ENCODE measurements at regions not wholly inside any gene's neighbourhood (a gene's known extent, or its start where the extent isn't known, plus 50 kb on each side); places are given as distances from the start of the nearest gene placed in this dataset.

DNA sequence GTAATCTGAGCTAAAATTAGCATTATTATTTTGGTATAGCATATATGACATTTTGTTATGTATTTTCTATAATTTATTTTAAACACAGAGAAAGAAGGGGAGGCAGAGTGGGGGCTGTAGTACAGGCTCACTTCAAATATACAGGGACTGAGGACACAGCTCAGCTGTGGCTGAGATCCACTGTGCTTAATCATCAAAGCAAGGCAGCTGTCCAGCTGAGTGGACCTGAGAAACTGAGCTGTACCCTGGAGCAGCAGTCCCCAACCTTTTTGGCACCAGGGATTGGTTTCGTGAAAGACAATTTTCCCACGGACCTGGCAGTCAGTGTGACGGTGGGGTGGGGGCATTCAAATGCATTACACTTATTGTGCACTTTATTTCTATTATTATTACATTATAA, 687.2 kb downstream of the RNF144A start:
- no peak for DNase-seq
- Mint-ChIP-seq H3K36me3 (ENCODE audit: low read depth) (no peaks in the 10 kb centered on the region), H3K4me3 (no peak overlapping the region), H3K4me1 (ENCODE audit: low read depth) (peaks cover 12% of the 10 kb centered on the region), H3K27me3 (no peaks in the 10 kb centered on the region), H3K9me3 (no peaks in the 10 kb centered on the region), H3K27ac (no peak overlapping the region)
- CTCF ChIA-PET = interaction anchor here (3.0 kb wide), 1 partner anchor 9 kb away, joined by 9 read pairs; no protein-coding TSS in a partner anchor
- intact Hi-C loops (cut with micrococcal nuclease) = no loop called here
- TF ChIP-seq CTCF (IDR thresholded peaks at IDR 0.05) = no peak
- ATAC-seq = no peak
- POLR2A ChIA-PET = interaction anchor here (1.4 kb wide), 1 partner anchor 9 kb away, joined by 3 read pairs; no protein-coding TSS in a partner anchor

- H3K36me3 Mint-ChIP-seq (ENCODE audit: low read depth) = no peaks in the 10 kb centered on the region
- intact Hi-C loops (cut with micrococcal nuclease) = no loop called here
- H3K4me1 Mint-ChIP-seq (ENCODE audit: low read depth) = peaks cover 31% of the 10 kb centered on the region
- ATAC-seq (peak; percentile 68), DNase-seq (peak; percentile 21)
- H3K9me3 Mint-ChIP-seq = no peaks in the 10 kb centered on the region
- POLR2A ChIA-PET = interaction anchor here (1.4 kb wide), 1 partner anchor 180 kb away, joined by 3 read pairs; no protein-coding TSS in a partner anchor
- H3K4me3 Mint-ChIP-seq = no peak overlapping the region
- no peaks in the 10 kb centered on the region for H3K27me3 Mint-ChIP-seq
- TF ChIP-seq CTCF (IDR thresholded peaks at IDR 0.05) = no peak
- CTCF ChIA-PET = interaction anchor here (1.3 kb wide), 1 partner anchor 9 kb away, joined by 4 read pairs; no protein-coding TSS in a partner anchor
- no peak overlapping the region for H3K27ac Mint-ChIP-seq
These were observed 690.4 kb downstream of the RNF144A start for GRCh38 chr2:7607441-7608173.

DNA sequence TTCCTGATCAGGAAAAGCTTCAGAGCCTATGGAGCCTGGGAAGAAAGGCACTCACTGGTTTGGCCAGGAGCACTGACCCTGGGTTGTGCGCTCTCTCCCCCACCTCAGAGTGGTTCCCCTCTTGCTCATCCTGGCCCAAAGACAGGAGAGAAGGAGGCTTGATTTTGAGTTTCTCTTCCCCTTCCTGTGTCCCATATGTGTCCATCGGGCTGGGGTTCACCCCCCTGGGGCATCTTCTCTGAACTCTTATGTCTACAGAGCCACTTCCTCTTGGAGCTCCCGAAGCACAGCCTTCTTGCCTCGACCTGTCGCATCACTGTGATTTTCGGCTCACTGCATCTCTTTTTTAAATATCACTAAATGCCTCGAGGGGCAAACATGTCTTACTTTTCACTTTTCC, 692.3 kb downstream of the RNF144A start:
- Mint-ChIP-seq H3K36me3 (ENCODE audit: low read depth) (no peaks in the 10 kb centered on the region), H3K4me1 (ENCODE audit: low read depth) (peaks cover 31% of the 10 kb centered on the region), H3K27ac (no peak overlapping the region), H3K27me3 (no peaks in the 10 kb centered on the region), H3K4me3 (no peak overlapping the region), H3K9me3 (no peaks in the 10 kb centered on the region)
- ATAC-seq (no peak), DNase-seq (no peak)
- no peak for TF ChIP-seq CTCF (IDR thresholded peaks at IDR 0.05)
- ChIA-PET CTCF (no interaction called here), POLR2A (interaction anchor here (0.9 to 1.2 kb wide), 3 partner anchors 10 to 61 kb away, joined by 3 to 4 read pairs (median 3); no protein-coding TSS in a partner anchor)
- intact Hi-C loops (cut with micrococcal nuclease) = no loop called here

DNA sequence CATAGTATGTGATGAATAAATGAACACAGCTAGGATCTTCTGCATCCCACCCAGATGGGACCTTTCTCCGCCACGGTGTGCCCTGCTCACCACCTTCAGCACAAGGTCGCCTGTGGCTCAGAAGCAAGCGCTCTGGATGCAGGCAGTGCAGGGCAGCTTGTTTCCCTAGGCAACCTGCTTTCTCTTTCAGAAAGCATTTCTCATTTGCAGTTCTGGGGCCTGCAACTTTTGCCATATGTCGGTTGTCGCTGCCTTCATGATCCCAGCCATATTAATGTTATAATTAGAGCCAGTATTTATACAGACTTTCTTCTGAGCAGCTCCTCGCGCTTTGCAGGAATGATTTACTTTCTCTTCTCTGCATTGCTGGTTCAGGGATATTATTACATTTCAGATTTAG, 692.8 kb downstream of the RNF144A start:
- DNase-seq (peak; percentile 18), ATAC-seq (peak; percentile 68)
- POLR2A ChIA-PET = interaction anchor here (0.9 to 1.2 kb wide), 3 partner anchors 10 to 61 kb away, joined by 3 to 4 read pairs (median 3); no protein-coding TSS in a partner anchor
- Mint-ChIP-seq H3K4me1 (ENCODE audit: low read depth) (peaks cover 31% of the 10 kb centered on the region), H3K4me3 (no peak overlapping the region), H3K9me3 (no peaks in the 10 kb centered on the region), H3K27ac (no peak overlapping the region), H3K27me3 (no peaks in the 10 kb centered on the region), H3K36me3 (ENCODE audit: low read depth) (no peaks in the 10 kb centered on the region)
- intact Hi-C loops (cut with micrococcal nuclease) = no loop called here
- TF ChIP-seq CTCF (IDR thresholded peaks at IDR 0.05) = no peak
- CTCF ChIA-PET = no interaction called here

GRCh38 chr2:7611750-7612149, 694.5 kb downstream of the RNF144A start:
- intact Hi-C loops (cut with micrococcal nuclease) = no loop called here
- Mint-ChIP-seq H3K27me3 (no peaks in the 10 kb centered on the region), H3K9me3 (no peaks in the 10 kb centered on the region), H3K4me1 (ENCODE audit: low read depth) (peaks cover 31% of the 10 kb centered on the region), H3K36me3 (ENCODE audit: low read depth) (no peaks in the 10 kb centered on the region), H3K4me3 (no peak overlapping the region), H3K27ac (no peak overlapping the region)
- TF ChIP-seq CTCF (IDR thresholded peaks at IDR 0.05) = no peak
- POLR2A ChIA-PET = interaction anchor here (1.4 kb wide), 1 partner anchor 11 kb away, joined by 6 read pairs; no protein-coding TSS in a partner anchor
- CTCF ChIA-PET = no interaction called here
- DNase-seq = no peak
- ATAC-seq = no peak
